ENCODE measurements at regions not wholly inside any gene's neighbourhood (a gene's known extent, or its start where the extent isn't known, plus 50 kb on each side); places are given as distances from the start of the nearest gene placed in this dataset.
A peak's percentile ranks its signal among the peaks of the same experiment; 100 is the strongest.

- no peak overlapping the region for H3K4me3 ChIP-seq (ENCODE audit: low read depth, low read length)
- no peak overlapping the region for H3K23ac ChIP-seq (ENCODE audit: low read length)
- H3K4me2 ChIP-seq (ENCODE audit: low read length) = no peak overlapping the region
- H3K27me3 ChIP-seq (ENCODE audit: insufficient read depth, low read length) = no peaks in the 10 kb centered on the region
- H3K9ac ChIP-seq (ENCODE audit: low read length) = no peak overlapping the region
- no CpG with 5 or more reads among the region's 22 CpGs for WGBS (ENCODE audit: extremely low coverage, insufficient coverage, insufficient read length)
- H4K8ac ChIP-seq (ENCODE audit: low read depth, low read length) = peak overlapping the region; percentile 12
- H3K27ac ChIP-seq (ENCODE audit: low read depth, low read length) = peak overlapping the region; percentile 48
- no peak overlapping the region for H4K12ac ChIP-seq (ENCODE audit: low read depth, low read length)
- H3K79me1 ChIP-seq (ENCODE audit: low read length) = peaks cover 23% of the 10 kb centered on the region
- H2BK5ac ChIP-seq (ENCODE audit: low read depth, low read length, poor library complexity) = peak overlapping the region; percentile 10
- peak; percentile 62 to 77 for DNase-seq
- no peaks in the 10 kb centered on the region for H3K36me3 ChIP-seq (ENCODE audit: control insufficient read depth in 1 of 2, insufficient read depth in 2 of 2, low read length in 2 of 2)
- peak overlapping the region; percentile 85 for H4K91ac ChIP-seq (ENCODE audit: low read depth, low read length)
- peak overlapping the region; percentile 37 for H2AFZ ChIP-seq (ENCODE audit: insufficient read depth, low read length, poor library complexity)
- H3K9me3 ChIP-seq (ENCODE audit: insufficient read depth, low read depth, low read length) = no peaks in the 10 kb centered on the region
- H2AK5ac ChIP-seq (ENCODE audit: low read length) = peak overlapping the region; percentile 74
- H2BK120ac ChIP-seq (ENCODE audit: insufficient read depth, low read length, poor library complexity) = peak overlapping the region; percentile 56
- H3K4me1 ChIP-seq (ENCODE audit: control insufficient read depth in 1 of 2, insufficient read depth in 2 of 2, low read length in 2 of 2) = peaks cover 39% of the 10 kb centered on the region in 2 experiments
- H2BK12ac ChIP-seq (ENCODE audit: low read length) = peak overlapping the region; percentile 11
- H3K14ac ChIP-seq (ENCODE audit: low read length) = peak overlapping the region; percentile 51
- peak overlapping the region; percentile 36 for H3K4ac ChIP-seq (ENCODE audit: low read depth, low read length)
- peak overlapping the region; percentile 63 for H3K18ac ChIP-seq (ENCODE audit: low read length)
- peaks cover 3% of the 10 kb centered on the region for H3K79me2 ChIP-seq (ENCODE audit: control insufficient read depth, insufficient read depth, low read length, poor library complexity)
Measured at GRCh38 chr16:85475691-85476300, 137.3 kb upstream of the GSE1 start.

GRCh38 chr16:85476389-85476788 lies 136.7 kb upstream of the GSE1 start:
- H2AK5ac ChIP-seq (ENCODE audit: low read length) = peak overlapping the region; percentile 63
- H2BK12ac ChIP-seq (ENCODE audit: low read length) = peak overlapping the region; percentile 11
- no peaks in the 10 kb centered on the region for H3K27me3 ChIP-seq (ENCODE audit: insufficient read depth, low read length)
- H3K23ac ChIP-seq (ENCODE audit: low read length) = no peak overlapping the region
- H3K27ac ChIP-seq (ENCODE audit: low read depth, low read length) = no peak overlapping the region
- peak overlapping the region; percentile 85 for H4K91ac ChIP-seq (ENCODE audit: low read depth, low read length)
- no peaks in the 10 kb centered on the region for H3K9me3 ChIP-seq (ENCODE audit: insufficient read depth, low read depth, low read length)
- H2BK120ac ChIP-seq (ENCODE audit: insufficient read depth, low read length, poor library complexity) = peak overlapping the region; percentile 56
- peak overlapping the region; percentile 63 for H3K18ac ChIP-seq (ENCODE audit: low read length)
- peaks cover 39% of the 10 kb centered on the region in 2 experiments for H3K4me1 ChIP-seq (ENCODE audit: control insufficient read depth in 1 of 2, insufficient read depth in 2 of 2, low read length in 2 of 2)
- H4K12ac ChIP-seq (ENCODE audit: low read depth, low read length) = no peak overlapping the region
- H3K36me3 ChIP-seq (ENCODE audit: control insufficient read depth in 1 of 2, insufficient read depth in 2 of 2, low read length in 2 of 2) = no peaks in the 10 kb centered on the region
- no CpG with 5 or more reads among the region's 11 CpGs for WGBS (ENCODE audit: extremely low coverage, insufficient coverage, insufficient read length)
- H2AFZ ChIP-seq (ENCODE audit: insufficient read depth, low read length, poor library complexity) = peak overlapping the region; percentile 37
- peaks cover 3% of the 10 kb centered on the region for H3K79me2 ChIP-seq (ENCODE audit: control insufficient read depth, insufficient read depth, low read length, poor library complexity)
- DNase-seq = peak; percentile 26 to 50
- peak overlapping the region; percentile 10 for H2BK5ac ChIP-seq (ENCODE audit: low read depth, low read length, poor library complexity)
- peak overlapping the region; percentile 12 for H4K8ac ChIP-seq (ENCODE audit: low read depth, low read length)
- H3K4me2 ChIP-seq (ENCODE audit: low read length) = no peak overlapping the region
- H3K9ac ChIP-seq (ENCODE audit: low read length) = no peak overlapping the region
- peaks cover 23% of the 10 kb centered on the region for H3K79me1 ChIP-seq (ENCODE audit: low read length)
- no peak overlapping the region for H3K4ac ChIP-seq (ENCODE audit: low read depth, low read length)
- peak overlapping the region; percentile 43 for H3K14ac ChIP-seq (ENCODE audit: low read length)
- no peak overlapping the region for H3K4me3 ChIP-seq (ENCODE audit: low read depth, low read length)

GRCh38 chr16:85477801-85478363 lies 135.2 kb upstream of the GSE1 start:
- Histone ChIP-seq H3K4me1 (ENCODE audit: control insufficient read depth in 1 of 2, insufficient read depth in 2 of 2, low read length in 2 of 2) (peaks cover 25 to 27% of the 10 kb centered on the region in 2 experiments), H4K91ac (ENCODE audit: low read depth, low read length) (no peak overlapping the region), H3K27me3 (ENCODE audit: insufficient read depth, low read length) (no peaks in the 10 kb centered on the region), H4K12ac (ENCODE audit: low read depth, low read length) (no peak overlapping the region), H3K9ac (ENCODE audit: low read length) (no peak overlapping the region), H2BK12ac (ENCODE audit: low read length) (no peak overlapping the region), H3K79me1 (ENCODE audit: low read length) (peaks cover 16% of the 10 kb centered on the region), H3K27ac (ENCODE audit: low read depth, low read length) (no peak overlapping the region), H3K4me2 (ENCODE audit: low read length) (no peak overlapping the region), H2AK5ac (ENCODE audit: low read length) (no peak overlapping the region), H3K23ac (ENCODE audit: low read length) (no peak overlapping the region), H3K9me3 (ENCODE audit: insufficient read depth, low read depth, low read length) (no peaks in the 10 kb centered on the region), H3K4me3 (ENCODE audit: low read depth, low read length) (no peak overlapping the region), H3K4ac (ENCODE audit: low read depth, low read length) (no peak overlapping the region), H2BK5ac (ENCODE audit: low read depth, low read length, poor library complexity) (no peak overlapping the region), H3K79me2 (ENCODE audit: control insufficient read depth, insufficient read depth, low read length, poor library complexity) (peaks cover 3% of the 10 kb centered on the region), H3K36me3 (ENCODE audit: control insufficient read depth in 1 of 2, insufficient read depth in 2 of 2, low read length in 2 of 2) (no peaks in the 10 kb centered on the region), H3K14ac (ENCODE audit: low read length) (no peak overlapping the region), H4K8ac (ENCODE audit: low read depth, low read length) (no peak overlapping the region), H2BK120ac (ENCODE audit: insufficient read depth, low read length, poor library complexity) (no peak overlapping the region), H3K18ac (ENCODE audit: low read length) (no peak overlapping the region), H2AFZ (ENCODE audit: insufficient read depth, low read length, poor library complexity) (no peak overlapping the region)
- WGBS (ENCODE audit: extremely low coverage, insufficient coverage, insufficient read length) = no CpG with 5 or more reads among the region's 24 CpGs
- DNase-seq = peak; percentile 88 to 89

- peak overlapping the region; percentile 36 for H2AK5ac ChIP-seq (ENCODE audit: low read length)
- peak overlapping the region; percentile 51 for H4K91ac ChIP-seq (ENCODE audit: low read depth, low read length)
- H3K79me2 ChIP-seq (ENCODE audit: control insufficient read depth, insufficient read depth, low read length, poor library complexity) = peaks cover 3% of the 10 kb centered on the region
- H2BK12ac ChIP-seq (ENCODE audit: low read length) = peak overlapping the region; percentile 13
- no peak overlapping the region for H3K4ac ChIP-seq (ENCODE audit: low read depth, low read length)
- H3K27ac ChIP-seq (ENCODE audit: low read depth, low read length) = no peak overlapping the region
- no peak overlapping the region for H4K8ac ChIP-seq (ENCODE audit: low read depth, low read length)
- H3K9ac ChIP-seq (ENCODE audit: low read length) = no peak overlapping the region
- WGBS (ENCODE audit: extremely low coverage, insufficient coverage, insufficient read length) = no CpG with 5 or more reads among the region's 26 CpGs
- H3K4me2 ChIP-seq (ENCODE audit: low read length) = no peak overlapping the region
- H3K4me3 ChIP-seq (ENCODE audit: low read depth, low read length) = no peak overlapping the region
- H4K12ac ChIP-seq (ENCODE audit: low read depth, low read length) = no peak overlapping the region
- H2BK120ac ChIP-seq (ENCODE audit: insufficient read depth, low read length, poor library complexity) = no peak overlapping the region
- no peak overlapping the region for H3K23ac ChIP-seq (ENCODE audit: low read length)
- H3K9me3 ChIP-seq (ENCODE audit: insufficient read depth, low read depth, low read length) = no peaks in the 10 kb centered on the region
- H2AFZ ChIP-seq (ENCODE audit: insufficient read depth, low read length, poor library complexity) = no peak overlapping the region
- no peaks in the 10 kb centered on the region for H3K36me3 ChIP-seq (ENCODE audit: control insufficient read depth in 1 of 2, insufficient read depth in 2 of 2, low read length in 2 of 2)
- no peaks in the 10 kb centered on the region for H3K27me3 ChIP-seq (ENCODE audit: insufficient read depth, low read length)
- no peak overlapping the region for H3K14ac ChIP-seq (ENCODE audit: low read length)
- H3K79me1 ChIP-seq (ENCODE audit: low read length) = peaks cover 6% of the 10 kb centered on the region
- H3K18ac ChIP-seq (ENCODE audit: low read length) = no peak overlapping the region
- peaks cover 4 to 6% of the 10 kb centered on the region in 2 experiments for H3K4me1 ChIP-seq (ENCODE audit: control insufficient read depth in 1 of 2, insufficient read depth in 2 of 2, low read length in 2 of 2)
- DNase-seq = peak; percentile 53 to 64
- no peak overlapping the region for H2BK5ac ChIP-seq (ENCODE audit: low read depth, low read length, poor library complexity)
Measured at GRCh38 chr16:85479972-85480726, 133.0 kb upstream of the GSE1 start.

Data from trophoblast cell (in vitro differentiated cells and primary cell).